CD14-positive monocyte (primary cell): ENCODE measurements at regions not wholly inside any gene's neighbourhood (a gene's known extent, or its start where the extent isn't known, plus 50 kb on each side); places are given as distances from the start of the nearest gene placed in this dataset.

Experiments used
- DNase-seq, 3 donors: peaks; one replicate each; pipeline ENCODE4 v3.0.0-alpha.2; 2011 to 2022
- H2AFZ ChIP-seq: 2 replicates; pipeline ENCODE4 v1.6.0; 2012; ENCODE audit warnings: mild to moderate bottlenecking, low read depth, low read length, inconsistent platforms; ENCODE audit not compliant: insufficient read depth, poor library complexity, severe bottlenecking
- H3K27ac ChIP-seq, 2 donors: 1 replicate in 1 of 2; 2 replicates in 1 of 2; pipeline ENCODE4 v1.5.1; 2012 to 2013; ENCODE audit warnings: low read length in 2 of 2, control low read depth in 1 of 2, inconsistent platforms in 1 of 2, low read depth in 1 of 2, mild to moderate bottlenecking in 1 of 2
- H3K27me3 ChIP-seq, 2 donors: one replicate each; pipeline versions ENCODE4 v1.6.0 to v1.6.1; 2011 to 2013; ENCODE audit warnings: low read length in 2 of 2; ENCODE audit not compliant: control insufficient read depth in 2 of 2, insufficient read depth in 2 of 2
- H3K36me3 ChIP-seq, 2 donors: replicated peaks in 1 of 2; 1 replicate in 1 of 2; 2 replicates in 1 of 2; pipeline versions ENCODE4 v1.5.1 to v1.6.1; 2012 to 2013; ENCODE audit warnings: low read length in 2 of 2, control low read depth in 1 of 2, inconsistent platforms in 1 of 2, mild to moderate bottlenecking in 1 of 2; ENCODE audit not compliant: insufficient read depth in 2 of 2, control insufficient read depth in 1 of 2
- H3K4me1 ChIP-seq, 2 donors: 1 replicate in 1 of 2; 2 replicates in 1 of 2; pipeline versions ENCODE4 v1.5.1 to v1.6.1; 2012 to 2013; ENCODE audit warnings: low read length in 2 of 2, control low read depth in 1 of 2, inconsistent platforms in 1 of 2, mild to moderate bottlenecking in 1 of 2, moderate library complexity in 1 of 2; ENCODE audit not compliant: insufficient read depth in 2 of 2, control insufficient read depth in 1 of 2
- H3K4me2 ChIP-seq: replicated peaks from 2 replicates; pipeline ENCODE3; 2012; ENCODE audit warnings: low read length, moderate library complexity, mild to moderate bottlenecking; ENCODE audit not compliant: poor library complexity, severe bottlenecking; ENCODE audit errors: extremely low read depth
- H3K4me3 ChIP-seq, 3 experiments: fragments of 200-600 bp in 1 of 3; sonication (generic) in 1 of 3; replicated peaks in 1 of 3; 1 replicate in 2 of 3; 2 replicates in 1 of 3; pipeline ENCODE4 v1.5.1; 2011 to 2013; ENCODE audit warnings: low read length in 3 of 3, mild to moderate bottlenecking in 3 of 3, control low read depth in 2 of 3, low read depth in 2 of 3, inconsistent platforms in 1 of 3, moderate library complexity in 1 of 3
- H3K79me2 ChIP-seq: 2 replicates; pipeline ENCODE4 v1.6.0; 2012; ENCODE audit warnings: mild to moderate bottlenecking, control low read depth, inconsistent platforms, low read length, moderate library complexity; ENCODE audit not compliant: insufficient read depth
- H3K9ac ChIP-seq: 2 replicates; pipeline ENCODE4 v1.6.0; 2017; ENCODE audit warnings: low read length, mild to moderate bottlenecking; ENCODE audit not compliant: insufficient read depth, poor library complexity, severe bottlenecking
- H3K9me3 ChIP-seq, 2 donors: replicated peaks in 1 of 2; 1 replicate in 1 of 2; 2 replicates in 1 of 2; pipeline versions ENCODE4 v1.5.1 to v1.6.1; 2012 to 2013; ENCODE audit warnings: low read length in 2 of 2, control low read depth in 1 of 2; ENCODE audit not compliant: control insufficient read depth in 1 of 2, insufficient read depth in 1 of 2
- H4K20me1 ChIP-seq: 2 replicates; pipeline ENCODE4 v1.6.0; 2012; ENCODE audit warnings: mild to moderate bottlenecking, low read length, control low read depth, moderate library complexity; ENCODE audit not compliant: insufficient read depth
- H3K27ac Mint-ChIP-seq, 7 donors: one replicate each; pipeline ENCODE4 v1.8.0; 2020; ENCODE audit warnings: mild to moderate bottlenecking in 7 of 7, mixed read lengths in 7 of 7, moderate library complexity in 6 of 7, inconsistent platforms in 2 of 7
- H3K27me3 Mint-ChIP-seq, 3 donors: one replicate each; pipeline ENCODE4 v1.8.0; 2021 to 2022; ENCODE audit warnings: low read depth in 3 of 3, mild to moderate bottlenecking in 3 of 3, mixed read lengths in 3 of 3, moderate library complexity in 3 of 3, inconsistent platforms in 1 of 3
- H3K36me3 Mint-ChIP-seq, 2 donors: one replicate each; pipeline ENCODE4 v1.8.0; 2020; ENCODE audit warnings: mixed read lengths in 2 of 2, inconsistent platforms in 1 of 2, mild to moderate bottlenecking in 1 of 2
- H3K4me1 Mint-ChIP-seq: one replicate; pipeline ENCODE4 v1.8.0; 2020; ENCODE audit warnings: mild to moderate bottlenecking, mixed read lengths
- H3K4me3 Mint-ChIP-seq, 2 donors: one replicate each; pipeline ENCODE4 v1.8.0; 2020; ENCODE audit warnings: mild to moderate bottlenecking in 2 of 2, mixed read lengths in 2 of 2, moderate library complexity in 1 of 2
- H3K9me3 Mint-ChIP-seq, 7 donors: one replicate each; pipeline ENCODE4 v1.8.0; 2020 to 2022; ENCODE audit warnings: mixed read lengths in 7 of 7, mild to moderate bottlenecking in 6 of 7, moderate library complexity in 6 of 7, inconsistent platforms in 2 of 7
- WGBS: methylation state at CpG from one replicate; pipeline ENCODE4 v1.1.5; 2013; ENCODE audit warnings: missing lambda C conversion rate; ENCODE audit not compliant: insufficient coverage; 5-methylcytosine and 5-hydroxymethylcytosine counted together
- intact Hi-C, 2 donors: fragments of 100-400 bp; cut with micrococcal nuclease; formaldehyde crosslinking; loops; one replicate each; pipeline versions ENCODE4 v1.15.0 to v1.15.1; 2023
- TF ChIP-seq, protein P1 (sequence below): fragments of 200-600 bp; IDR thresholded peaks from one replicate; pipeline ENCODE4 v1.8.0; 2022; ENCODE audit warnings: antibody characterized with exemption, mild to moderate bottlenecking

DNA sequence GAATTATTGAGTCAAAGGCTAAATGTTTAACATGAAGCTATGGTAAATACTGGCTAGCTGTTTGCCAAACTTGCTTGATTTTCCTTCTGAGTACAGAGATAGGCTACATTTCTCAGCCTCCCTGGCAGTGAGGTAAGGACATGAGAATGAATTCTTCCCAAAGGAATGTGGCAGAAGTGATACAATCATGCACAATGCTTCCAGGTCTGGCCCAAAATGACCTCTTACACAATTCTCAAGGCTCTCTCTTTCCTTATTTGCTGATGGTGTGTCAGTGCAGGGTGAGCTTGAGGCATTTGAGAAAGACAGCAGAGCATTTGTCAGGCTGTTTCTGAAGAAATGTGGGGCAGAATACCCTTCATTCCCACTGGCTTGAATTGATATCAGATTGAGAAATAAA, 95.6 kb upstream of the NABP1 start:
- TF ChIP-seq, protein P1, sequence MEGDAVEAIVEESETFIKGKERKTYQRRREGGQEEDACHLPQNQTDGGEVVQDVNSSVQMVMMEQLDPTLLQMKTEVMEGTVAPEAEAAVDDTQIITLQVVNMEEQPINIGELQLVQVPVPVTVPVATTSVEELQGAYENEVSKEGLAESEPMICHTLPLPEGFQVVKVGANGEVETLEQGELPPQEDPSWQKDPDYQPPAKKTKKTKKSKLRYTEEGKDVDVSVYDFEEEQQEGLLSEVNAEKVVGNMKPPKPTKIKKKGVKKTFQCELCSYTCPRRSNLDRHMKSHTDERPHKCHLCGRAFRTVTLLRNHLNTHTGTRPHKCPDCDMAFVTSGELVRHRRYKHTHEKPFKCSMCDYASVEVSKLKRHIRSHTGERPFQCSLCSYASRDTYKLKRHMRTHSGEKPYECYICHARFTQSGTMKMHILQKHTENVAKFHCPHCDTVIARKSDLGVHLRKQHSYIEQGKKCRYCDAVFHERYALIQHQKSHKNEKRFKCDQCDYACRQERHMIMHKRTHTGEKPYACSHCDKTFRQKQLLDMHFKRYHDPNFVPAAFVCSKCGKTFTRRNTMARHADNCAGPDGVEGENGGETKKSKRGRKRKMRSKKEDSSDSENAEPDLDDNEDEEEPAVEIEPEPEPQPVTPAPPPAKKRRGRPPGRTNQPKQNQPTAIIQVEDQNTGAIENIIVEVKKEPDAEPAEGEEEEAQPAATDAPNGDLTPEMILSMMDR = no peak
- Mint-ChIP-seq H3K4me3 (no peak overlapping the region), H3K27me3 (peaks cover 2 to 10% (median 4%) of the 10 kb centered on the region in 3 donors), H3K9me3 (peaks cover 0 to 2% (median 0%) of the 10 kb centered on the region in 7 donors), H3K4me1 (no peaks in the 10 kb centered on the region), H3K36me3 (no peaks in the 10 kb centered on the region), H3K27ac (no peak overlapping the region)
- Histone ChIP-seq H3K27ac (no peak overlapping the region), H4K20me1 (no peaks in the 10 kb centered on the region), H3K9me3 (no peaks in the 10 kb centered on the region), H3K4me3 (no peak overlapping the region), H3K4me1 (no peaks in the 10 kb centered on the region), H2AFZ (no peak overlapping the region), H3K4me2 (no peak overlapping the region), H3K9ac (no peak overlapping the region), H3K36me3 (no peaks in the 10 kb centered on the region), H3K79me2 (no peaks in the 10 kb centered on the region), H3K27me3 (no peaks in the 10 kb centered on the region)
- intact Hi-C loops = no loop called here
- DNase-seq = no peak

- H3K4me3 Mint-ChIP-seq = no peak overlapping the region
- TF ChIP-seq, protein P1 = no peak
- H3K4me1 Mint-ChIP-seq = no peaks in the 10 kb centered on the region
- peaks cover 0 to 4% (median 2%) of the 10 kb centered on the region in 7 donors for H3K9me3 Mint-ChIP-seq
- no peaks in the 10 kb centered on the region for H3K4me1 ChIP-seq
- H3K27ac Mint-ChIP-seq = no peak overlapping the region
- intact Hi-C loops = no loop called here
- H3K9ac ChIP-seq = no peak overlapping the region
- H2AFZ ChIP-seq = no peak overlapping the region
- no peaks in the 10 kb centered on the region for H3K36me3 ChIP-seq
- no peak overlapping the region for H3K4me2 ChIP-seq
- H3K27ac ChIP-seq = no peak overlapping the region
- no peaks in the 10 kb centered on the region for H3K79me2 ChIP-seq
- H3K4me3 ChIP-seq = no peak overlapping the region
- 81% methylated on average over 2 of the region's 6 CpGs for WGBS
- no peaks in the 10 kb centered on the region for H3K27me3 ChIP-seq
- H3K9me3 ChIP-seq = no peaks in the 10 kb centered on the region
- peaks cover 0 to 10% (median 0%) of the 10 kb centered on the region in 3 donors for H3K27me3 Mint-ChIP-seq
- no peaks in the 10 kb centered on the region for H4K20me1 ChIP-seq
- H3K36me3 Mint-ChIP-seq = no peaks in the 10 kb centered on the region
- no peak for DNase-seq
Measured at GRCh38 chr2:191591025-191591424, 86.9 kb upstream of the NABP1 start.
